CD14-positive monocyte (primary cell): ENCODE measurements at regions not wholly inside any gene's neighbourhood (a gene's known extent, or its start where the extent isn't known, plus 50 kb on each side); places are given as distances from the start of the nearest gene placed in this dataset.

ENCODE experiments used
- DNase-seq, 3 donors: peaks; one replicate each; pipeline ENCODE4 v3.0.0-alpha.2; 2011 to 2022
- H2AFZ ChIP-seq: 2 replicates; pipeline ENCODE4 v1.6.0; 2012; ENCODE audit warnings: mild to moderate bottlenecking, low read depth, low read length, inconsistent platforms; ENCODE audit not compliant: insufficient read depth, poor library complexity, severe bottlenecking
- H3K27ac ChIP-seq, 2 donors: 1 replicate in 1 of 2; 2 replicates in 1 of 2; pipeline ENCODE4 v1.5.1; 2012 to 2013; ENCODE audit warnings: low read length in 2 of 2, control low read depth in 1 of 2, inconsistent platforms in 1 of 2, low read depth in 1 of 2, mild to moderate bottlenecking in 1 of 2
- H3K27me3 ChIP-seq, 2 donors: one replicate each; pipeline versions ENCODE4 v1.6.0 to v1.6.1; 2011 to 2013; ENCODE audit warnings: low read length in 2 of 2; ENCODE audit not compliant: control insufficient read depth in 2 of 2, insufficient read depth in 2 of 2
- H3K36me3 ChIP-seq, 2 donors: replicated peaks in 1 of 2; 1 replicate in 1 of 2; 2 replicates in 1 of 2; pipeline versions ENCODE4 v1.5.1 to v1.6.1; 2012 to 2013; ENCODE audit warnings: low read length in 2 of 2, control low read depth in 1 of 2, inconsistent platforms in 1 of 2, mild to moderate bottlenecking in 1 of 2; ENCODE audit not compliant: insufficient read depth in 2 of 2, control insufficient read depth in 1 of 2
- H3K4me1 ChIP-seq, 2 donors: 1 replicate in 1 of 2; 2 replicates in 1 of 2; pipeline versions ENCODE4 v1.5.1 to v1.6.1; 2012 to 2013; ENCODE audit warnings: low read length in 2 of 2, control low read depth in 1 of 2, inconsistent platforms in 1 of 2, mild to moderate bottlenecking in 1 of 2, moderate library complexity in 1 of 2; ENCODE audit not compliant: insufficient read depth in 2 of 2, control insufficient read depth in 1 of 2
- H3K4me2 ChIP-seq: replicated peaks from 2 replicates; pipeline ENCODE3; 2012; ENCODE audit warnings: low read length, moderate library complexity, mild to moderate bottlenecking; ENCODE audit not compliant: poor library complexity, severe bottlenecking; ENCODE audit errors: extremely low read depth
- H3K4me3 ChIP-seq, 3 experiments: fragments of 200-600 bp in 1 of 3; sonication (generic) in 1 of 3; replicated peaks in 1 of 3; 1 replicate in 2 of 3; 2 replicates in 1 of 3; pipeline ENCODE4 v1.5.1; 2011 to 2013; ENCODE audit warnings: low read length in 3 of 3, mild to moderate bottlenecking in 3 of 3, control low read depth in 2 of 3, low read depth in 2 of 3, inconsistent platforms in 1 of 3, moderate library complexity in 1 of 3
- H3K79me2 ChIP-seq: 2 replicates; pipeline ENCODE4 v1.6.0; 2012; ENCODE audit warnings: mild to moderate bottlenecking, control low read depth, inconsistent platforms, low read length, moderate library complexity; ENCODE audit not compliant: insufficient read depth
- H3K9ac ChIP-seq: 2 replicates; pipeline ENCODE4 v1.6.0; 2017; ENCODE audit warnings: low read length, mild to moderate bottlenecking; ENCODE audit not compliant: insufficient read depth, poor library complexity, severe bottlenecking
- H3K9me3 ChIP-seq, 2 donors: replicated peaks in 1 of 2; 1 replicate in 1 of 2; 2 replicates in 1 of 2; pipeline versions ENCODE4 v1.5.1 to v1.6.1; 2012 to 2013; ENCODE audit warnings: low read length in 2 of 2, control low read depth in 1 of 2; ENCODE audit not compliant: control insufficient read depth in 1 of 2, insufficient read depth in 1 of 2
- H4K20me1 ChIP-seq: 2 replicates; pipeline ENCODE4 v1.6.0; 2012; ENCODE audit warnings: mild to moderate bottlenecking, low read length, control low read depth, moderate library complexity; ENCODE audit not compliant: insufficient read depth
- H3K27ac Mint-ChIP-seq, 7 donors: one replicate each; pipeline ENCODE4 v1.8.0; 2020; ENCODE audit warnings: mild to moderate bottlenecking in 7 of 7, mixed read lengths in 7 of 7, moderate library complexity in 6 of 7, inconsistent platforms in 2 of 7
- H3K27me3 Mint-ChIP-seq, 3 donors: one replicate each; pipeline ENCODE4 v1.8.0; 2021 to 2022; ENCODE audit warnings: low read depth in 3 of 3, mild to moderate bottlenecking in 3 of 3, mixed read lengths in 3 of 3, moderate library complexity in 3 of 3, inconsistent platforms in 1 of 3
- H3K36me3 Mint-ChIP-seq, 2 donors: one replicate each; pipeline ENCODE4 v1.8.0; 2020; ENCODE audit warnings: mixed read lengths in 2 of 2, inconsistent platforms in 1 of 2, mild to moderate bottlenecking in 1 of 2
- H3K4me1 Mint-ChIP-seq: one replicate; pipeline ENCODE4 v1.8.0; 2020; ENCODE audit warnings: mild to moderate bottlenecking, mixed read lengths
- H3K4me3 Mint-ChIP-seq, 2 donors: one replicate each; pipeline ENCODE4 v1.8.0; 2020; ENCODE audit warnings: mild to moderate bottlenecking in 2 of 2, mixed read lengths in 2 of 2, moderate library complexity in 1 of 2
- H3K9me3 Mint-ChIP-seq, 7 donors: one replicate each; pipeline ENCODE4 v1.8.0; 2020 to 2022; ENCODE audit warnings: mixed read lengths in 7 of 7, mild to moderate bottlenecking in 6 of 7, moderate library complexity in 6 of 7, inconsistent platforms in 2 of 7
- WGBS: methylation state at CpG from one replicate; pipeline ENCODE4 v1.1.5; 2013; ENCODE audit warnings: missing lambda C conversion rate; ENCODE audit not compliant: insufficient coverage; 5-methylcytosine and 5-hydroxymethylcytosine counted together
- intact Hi-C, 2 donors: fragments of 100-400 bp; cut with micrococcal nuclease; formaldehyde crosslinking; loops; one replicate each; pipeline versions ENCODE4 v1.15.0 to v1.15.1; 2023
- TF ChIP-seq, protein P1 (sequence below): fragments of 200-600 bp; IDR thresholded peaks from one replicate; pipeline ENCODE4 v1.8.0; 2022; ENCODE audit warnings: antibody characterized with exemption, mild to moderate bottlenecking

DNA sequence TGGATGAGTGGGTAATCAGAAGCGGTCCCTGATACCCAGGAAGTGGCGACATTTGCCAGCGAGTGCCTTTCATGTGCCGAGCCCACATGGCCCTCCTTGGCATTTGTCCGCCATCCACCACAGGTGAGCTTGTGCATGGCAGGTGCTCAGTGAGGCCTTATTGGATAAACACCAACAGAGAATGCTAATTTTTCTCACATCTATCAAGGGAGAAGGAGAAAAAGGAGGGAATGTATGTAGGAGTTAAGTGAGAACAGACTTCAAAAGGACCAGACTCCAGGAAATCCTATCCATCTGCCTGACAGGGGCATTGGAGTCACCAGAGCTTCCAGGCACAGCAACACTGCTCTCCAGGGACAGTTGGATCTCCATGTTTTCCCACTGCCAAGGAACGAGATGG lies 143.5 kb upstream of the ZMIZ1 start:
- DNase-seq = no peak
- WGBS = 80% methylated on average over 1 of the region's 6 CpGs
- H3K9me3 Mint-ChIP-seq = no peaks in the 10 kb centered on the region
- H3K27ac Mint-ChIP-seq = no peak overlapping the region
- no peaks in the 10 kb centered on the region for H3K4me1 Mint-ChIP-seq
- Histone ChIP-seq H3K27me3 (no peaks in the 10 kb centered on the region), H3K4me1 (no peaks in the 10 kb centered on the region), H3K9me3 (no peaks in the 10 kb centered on the region), H3K4me3 (no peak overlapping the region), H3K9ac (no peak overlapping the region), H3K27ac (no peak overlapping the region), H3K79me2 (no peaks in the 10 kb centered on the region), H4K20me1 (no peaks in the 10 kb centered on the region), H3K4me2 (no peak overlapping the region), H2AFZ (no peak overlapping the region), H3K36me3 (no peaks in the 10 kb centered on the region)
- no peak overlapping the region for H3K4me3 Mint-ChIP-seq
- H3K36me3 Mint-ChIP-seq = no peaks in the 10 kb centered on the region
- peaks cover 0 to 8% (median 3%) of the 10 kb centered on the region in 3 donors for H3K27me3 Mint-ChIP-seq
- intact Hi-C loops = no loop called here
- TF ChIP-seq, protein P1, sequence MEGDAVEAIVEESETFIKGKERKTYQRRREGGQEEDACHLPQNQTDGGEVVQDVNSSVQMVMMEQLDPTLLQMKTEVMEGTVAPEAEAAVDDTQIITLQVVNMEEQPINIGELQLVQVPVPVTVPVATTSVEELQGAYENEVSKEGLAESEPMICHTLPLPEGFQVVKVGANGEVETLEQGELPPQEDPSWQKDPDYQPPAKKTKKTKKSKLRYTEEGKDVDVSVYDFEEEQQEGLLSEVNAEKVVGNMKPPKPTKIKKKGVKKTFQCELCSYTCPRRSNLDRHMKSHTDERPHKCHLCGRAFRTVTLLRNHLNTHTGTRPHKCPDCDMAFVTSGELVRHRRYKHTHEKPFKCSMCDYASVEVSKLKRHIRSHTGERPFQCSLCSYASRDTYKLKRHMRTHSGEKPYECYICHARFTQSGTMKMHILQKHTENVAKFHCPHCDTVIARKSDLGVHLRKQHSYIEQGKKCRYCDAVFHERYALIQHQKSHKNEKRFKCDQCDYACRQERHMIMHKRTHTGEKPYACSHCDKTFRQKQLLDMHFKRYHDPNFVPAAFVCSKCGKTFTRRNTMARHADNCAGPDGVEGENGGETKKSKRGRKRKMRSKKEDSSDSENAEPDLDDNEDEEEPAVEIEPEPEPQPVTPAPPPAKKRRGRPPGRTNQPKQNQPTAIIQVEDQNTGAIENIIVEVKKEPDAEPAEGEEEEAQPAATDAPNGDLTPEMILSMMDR = no peak

DNA sequence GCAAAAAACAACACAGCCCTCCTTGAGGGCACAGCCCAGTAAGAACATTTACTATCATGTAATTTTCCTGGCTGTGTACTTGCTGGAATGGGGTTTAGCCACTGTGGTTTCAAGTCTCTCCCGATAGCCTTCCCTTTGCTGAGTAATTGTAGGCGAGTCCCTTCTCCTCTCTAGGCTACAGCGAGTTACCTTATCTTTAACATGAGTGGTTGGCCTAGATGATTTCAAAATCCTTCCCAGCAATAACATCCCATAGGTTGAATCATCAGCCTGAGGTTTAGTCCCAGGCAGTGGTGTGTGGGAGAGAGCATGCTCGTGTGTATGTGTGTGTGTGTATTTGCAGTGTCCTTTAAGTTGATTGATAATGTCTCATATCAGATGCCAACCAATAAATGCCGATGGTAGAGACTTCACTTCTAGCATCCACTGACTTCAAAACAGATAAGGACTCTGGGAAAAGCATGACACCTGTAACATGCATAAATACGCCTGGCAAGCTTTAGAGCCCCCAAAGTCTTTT lies 142.9 kb upstream of the ZMIZ1 start:
- 100% methylated on average over 1 of the region's 6 CpGs for WGBS
- peaks cover 0 to 3% (median 3%) of the 10 kb centered on the region in 3 donors for H3K27me3 Mint-ChIP-seq

More for the DNA sequence above, 142.9 kb upstream of the ZMIZ1 start:
- H3K27ac Mint-ChIP-seq = no peak overlapping the region
- no peaks in the 10 kb centered on the region for H3K9me3 ChIP-seq
- no peaks in the 10 kb centered on the region for H3K36me3 Mint-ChIP-seq
- H3K4me3 ChIP-seq = no peak overlapping the region
- H3K4me2 ChIP-seq = no peak overlapping the region
- H2AFZ ChIP-seq = no peak overlapping the region
- no peaks in the 10 kb centered on the region for H3K36me3 ChIP-seq
- TF ChIP-seq, protein P1 = no peak
- no peak overlapping the region for H3K4me3 Mint-ChIP-seq
- H3K9me3 Mint-ChIP-seq = no peaks in the 10 kb centered on the region
- no peak overlapping the region for H3K9ac ChIP-seq
- H3K27ac ChIP-seq = no peak overlapping the region
- no peaks in the 10 kb centered on the region for H3K27me3 ChIP-seq
- H3K79me2 ChIP-seq = no peaks in the 10 kb centered on the region
- intact Hi-C loops = no loop called here
- DNase-seq = no peak
- no peaks in the 10 kb centered on the region for H3K4me1 ChIP-seq
- H4K20me1 ChIP-seq = no peaks in the 10 kb centered on the region
- H3K4me1 Mint-ChIP-seq = no peaks in the 10 kb centered on the region
